ENCODE measurements at regions not wholly inside any gene's neighbourhood (a gene's known extent, or its start where the extent isn't known, plus 50 kb on each side); places are given as distances from the start of the nearest gene placed in this dataset.

DNA sequence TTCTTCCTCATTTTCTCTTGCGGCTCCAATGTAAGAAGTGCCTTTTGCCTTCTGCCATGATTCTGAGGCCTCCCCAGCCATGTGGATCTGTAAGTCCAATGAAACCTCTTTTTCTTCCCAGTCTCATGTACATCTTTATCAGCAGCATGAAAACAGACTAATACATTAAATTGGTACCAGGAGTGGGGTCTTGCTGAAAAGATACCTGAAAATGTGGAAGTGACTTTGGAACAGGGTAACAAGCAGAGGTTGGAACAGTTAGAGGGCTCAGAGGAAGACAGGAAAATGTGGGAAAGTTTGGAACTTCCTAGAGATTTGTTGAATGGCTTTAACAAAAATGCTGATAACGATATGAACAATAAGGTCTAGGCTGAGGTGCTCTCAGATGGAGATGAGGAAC, 316.7 kb upstream of the HS3ST5 start:
- no peak for DNase-seq (ENCODE audit: low read depth)
- no peak overlapping the region for H3K4me3 ChIP-seq (ENCODE audit: low read depth, low read length)
- TF ChIP-seq, protein P1, sequence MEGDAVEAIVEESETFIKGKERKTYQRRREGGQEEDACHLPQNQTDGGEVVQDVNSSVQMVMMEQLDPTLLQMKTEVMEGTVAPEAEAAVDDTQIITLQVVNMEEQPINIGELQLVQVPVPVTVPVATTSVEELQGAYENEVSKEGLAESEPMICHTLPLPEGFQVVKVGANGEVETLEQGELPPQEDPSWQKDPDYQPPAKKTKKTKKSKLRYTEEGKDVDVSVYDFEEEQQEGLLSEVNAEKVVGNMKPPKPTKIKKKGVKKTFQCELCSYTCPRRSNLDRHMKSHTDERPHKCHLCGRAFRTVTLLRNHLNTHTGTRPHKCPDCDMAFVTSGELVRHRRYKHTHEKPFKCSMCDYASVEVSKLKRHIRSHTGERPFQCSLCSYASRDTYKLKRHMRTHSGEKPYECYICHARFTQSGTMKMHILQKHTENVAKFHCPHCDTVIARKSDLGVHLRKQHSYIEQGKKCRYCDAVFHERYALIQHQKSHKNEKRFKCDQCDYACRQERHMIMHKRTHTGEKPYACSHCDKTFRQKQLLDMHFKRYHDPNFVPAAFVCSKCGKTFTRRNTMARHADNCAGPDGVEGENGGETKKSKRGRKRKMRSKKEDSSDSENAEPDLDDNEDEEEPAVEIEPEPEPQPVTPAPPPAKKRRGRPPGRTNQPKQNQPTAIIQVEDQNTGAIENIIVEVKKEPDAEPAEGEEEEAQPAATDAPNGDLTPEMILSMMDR (IDR thresholded peaks at IDR 0.05; ENCODE audit: low read depth, low read length), result no peak
- TF ChIP-seq, protein P2, sequence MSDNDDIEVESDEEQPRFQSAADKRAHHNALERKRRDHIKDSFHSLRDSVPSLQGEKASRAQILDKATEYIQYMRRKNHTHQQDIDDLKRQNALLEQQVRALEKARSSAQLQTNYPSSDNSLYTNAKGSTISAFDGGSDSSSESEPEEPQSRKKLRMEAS (IDR thresholded peaks at IDR 0.05; ENCODE audit: low read depth, low read length), result no peak
- TF ChIP-seq MYC (IDR thresholded peaks at IDR 0.05; ENCODE audit: low read depth, low read length) (no peak), POLR2A (IDR thresholded peaks at IDR 0.05; ENCODE audit: extremely low read depth, insufficient read length) (no peak)

DNA sequence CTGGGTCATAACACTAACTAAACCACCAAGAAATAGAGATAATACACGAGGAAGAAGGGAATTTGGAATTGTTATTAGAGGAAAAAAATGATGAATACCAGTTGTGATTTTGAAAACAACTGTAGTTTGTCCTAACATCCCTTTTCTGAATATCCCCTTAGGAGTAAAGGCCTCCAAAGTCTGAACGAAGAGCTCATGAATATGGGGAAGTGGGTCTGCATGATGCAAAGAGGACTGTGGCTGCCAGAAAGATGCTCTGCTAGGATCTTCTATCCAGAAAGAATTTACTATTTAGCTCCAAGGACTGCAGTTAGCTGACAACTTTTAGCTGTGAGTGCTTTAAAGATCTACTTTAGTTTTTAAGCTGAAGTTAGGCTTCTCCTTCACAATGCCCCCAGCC, 308.8 kb upstream of the HS3ST5 start:
- TF ChIP-seq, protein P2 (IDR thresholded peaks at IDR 0.05; ENCODE audit: low read depth, low read length), result no peak
- TF ChIP-seq, protein P1 (IDR thresholded peaks at IDR 0.05; ENCODE audit: low read depth, low read length), result no peak
- TF ChIP-seq POLR2A (IDR thresholded peaks at IDR 0.05; ENCODE audit: extremely low read depth, insufficient read length) (no peak), MYC (IDR thresholded peaks at IDR 0.05; ENCODE audit: low read depth, low read length) (no peak)
- no peak overlapping the region for H3K4me3 ChIP-seq (ENCODE audit: low read depth, low read length)
- no peak for DNase-seq (ENCODE audit: low read depth)

DNA sequence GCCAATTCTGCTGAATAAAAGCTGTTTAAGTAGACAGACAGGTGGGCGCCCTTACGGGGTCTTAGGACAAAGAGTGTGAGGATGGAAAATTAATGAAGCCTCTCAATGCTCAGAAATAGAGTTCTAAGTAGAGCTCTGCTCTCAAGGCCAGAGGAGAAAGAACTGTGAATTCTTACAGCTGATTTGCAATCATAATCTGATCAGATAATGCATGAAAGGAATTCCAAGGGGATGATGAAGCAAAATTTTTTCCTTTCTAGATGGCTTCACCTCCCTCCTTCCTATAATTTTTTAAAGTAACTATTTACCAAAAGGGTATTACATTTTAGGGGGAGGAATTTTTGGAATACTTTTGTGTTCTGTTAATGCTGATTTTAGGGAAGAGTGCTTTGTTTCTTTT, 308.1 kb upstream of the HS3ST5 start:
- no peak overlapping the region for H3K4me3 ChIP-seq (ENCODE audit: low read depth, low read length)
- DNase-seq (ENCODE audit: low read depth), result no peak
- TF ChIP-seq MYC (IDR thresholded peaks at IDR 0.05; ENCODE audit: low read depth, low read length), result no peak
- TF ChIP-seq POLR2A (IDR thresholded peaks at IDR 0.05; ENCODE audit: extremely low read depth, insufficient read length), result no peak
- TF ChIP-seq, protein P1 (IDR thresholded peaks at IDR 0.05; ENCODE audit: low read depth, low read length), result no peak
- TF ChIP-seq, protein P2 (IDR thresholded peaks at IDR 0.05; ENCODE audit: low read depth, low read length), result no peak

DNA sequence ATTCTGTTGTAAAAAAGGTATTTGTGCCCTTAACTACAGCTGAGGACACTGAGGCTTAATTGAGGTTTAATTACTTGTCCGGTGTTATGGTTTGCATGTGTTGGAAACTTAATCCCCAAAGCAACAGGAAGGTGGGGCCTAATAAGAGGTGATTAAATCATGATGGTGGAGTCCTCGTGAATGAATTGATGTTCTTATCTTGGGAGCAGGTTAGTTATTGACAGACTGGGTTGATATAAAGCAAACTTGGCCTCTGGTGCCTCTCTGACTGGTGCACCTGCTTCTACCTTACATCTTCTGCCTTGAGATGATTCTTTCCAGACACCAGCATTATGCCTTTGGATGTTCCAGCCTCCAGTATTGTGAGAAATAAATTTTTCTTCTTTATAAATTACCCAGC, 306.5 kb upstream of the HS3ST5 start:
- TF ChIP-seq MYC (IDR thresholded peaks at IDR 0.05; ENCODE audit: low read depth, low read length), result no peak
- TF ChIP-seq, protein P1 (IDR thresholded peaks at IDR 0.05; ENCODE audit: low read depth, low read length), result no peak
- no peak for TF ChIP-seq POLR2A (IDR thresholded peaks at IDR 0.05; ENCODE audit: extremely low read depth, insufficient read length)
- TF ChIP-seq, protein P2 (IDR thresholded peaks at IDR 0.05; ENCODE audit: low read depth, low read length), result no peak
- no peak for DNase-seq (ENCODE audit: low read depth)
- H3K4me3 ChIP-seq (ENCODE audit: low read depth, low read length), result no peak overlapping the region

DNA sequence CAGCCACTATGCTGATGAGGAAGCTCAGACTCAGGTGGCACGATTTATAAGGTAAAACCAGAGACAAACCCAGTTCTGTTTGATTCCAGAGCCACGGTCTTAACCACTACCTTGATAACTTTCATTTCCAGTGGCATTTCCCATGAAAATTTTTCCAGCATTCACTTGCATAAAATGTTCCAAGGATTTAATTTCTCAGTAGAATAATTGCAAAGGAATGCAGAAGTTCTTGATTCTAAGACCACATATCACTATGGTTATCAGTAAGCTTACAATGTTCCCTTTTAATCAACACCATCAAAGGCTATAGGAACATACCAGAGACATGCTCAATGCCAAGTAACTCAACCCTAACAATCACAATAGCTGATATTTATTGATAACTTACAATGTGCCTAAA, 306.0 kb upstream of the HS3ST5 start:
- TF ChIP-seq POLR2A (IDR thresholded peaks at IDR 0.05; ENCODE audit: extremely low read depth, insufficient read length) (no peak), MYC (IDR thresholded peaks at IDR 0.05; ENCODE audit: low read depth, low read length) (no peak)
- TF ChIP-seq, protein P1 (IDR thresholded peaks at IDR 0.05; ENCODE audit: low read depth, low read length), result no peak
- TF ChIP-seq, protein P2 (IDR thresholded peaks at IDR 0.05; ENCODE audit: low read depth, low read length), result no peak
- DNase-seq (ENCODE audit: low read depth), result no peak
- H3K4me3 ChIP-seq (ENCODE audit: low read depth, low read length), result no peak overlapping the region

DNA sequence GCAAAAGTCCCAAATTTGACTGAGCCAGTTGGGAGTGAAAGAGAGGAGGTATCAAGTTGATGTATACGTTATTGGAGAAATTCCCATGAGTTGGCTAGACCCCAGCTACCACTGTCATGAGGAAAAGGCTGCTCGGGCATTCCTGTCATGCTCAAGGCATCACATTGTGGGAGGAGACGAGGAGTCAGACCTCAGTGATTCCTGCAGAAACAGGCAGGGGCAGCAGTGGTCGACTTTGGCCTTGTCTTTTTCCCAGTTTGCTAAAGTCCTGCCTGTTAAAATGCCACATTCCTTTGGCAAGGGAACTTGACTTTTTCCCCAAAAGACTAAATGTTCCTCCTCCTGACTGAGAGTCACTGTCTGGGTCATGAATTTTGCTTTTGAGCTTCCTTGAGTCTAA, 295.5 kb upstream of the HS3ST5 start:
- TF ChIP-seq POLR2A (IDR thresholded peaks at IDR 0.05; ENCODE audit: extremely low read depth, insufficient read length) (no peak), MYC (IDR thresholded peaks at IDR 0.05; ENCODE audit: low read depth, low read length) (no peak)
- TF ChIP-seq, protein P1 (IDR thresholded peaks at IDR 0.05; ENCODE audit: low read depth, low read length), result no peak
- TF ChIP-seq, protein P2 (IDR thresholded peaks at IDR 0.05; ENCODE audit: low read depth, low read length), result no peak
- DNase-seq (ENCODE audit: low read depth), result no peak
- no peak overlapping the region for H3K4me3 ChIP-seq (ENCODE audit: low read depth, low read length)

All from NB4 (cell line).